ENCODE measurements at regions not wholly inside any gene's neighbourhood (a gene's known extent, or its start where the extent isn't known, plus 50 kb on each side); places are given as distances from the start of the nearest gene placed in this dataset.
"Not testable (repeated sequence)": the region's sequence is repeated elsewhere in the genome, so short reads cannot be mapped to it uniquely, and the experiment has no call there.

DNA sequence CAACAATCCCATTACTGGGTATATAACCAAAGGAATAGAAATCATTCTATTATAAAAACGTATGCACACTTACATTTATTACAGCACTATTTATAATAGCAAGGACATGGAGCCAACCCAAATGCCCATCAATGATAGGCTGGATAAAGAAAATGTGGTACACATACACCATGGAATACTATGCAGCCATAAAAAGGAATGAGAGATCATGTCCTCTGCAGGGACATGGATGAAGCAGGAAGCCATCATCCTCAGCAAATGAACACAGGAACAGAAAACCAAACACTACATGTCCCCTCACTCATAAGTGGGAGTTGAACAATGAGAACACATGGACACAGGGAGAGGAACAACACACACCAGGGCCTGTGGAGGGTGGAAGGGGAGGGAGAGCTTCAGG is 157.4 kb upstream of the C11orf58 start:
- ATAC-seq; H3K27ac ChIP-seq (ENCODE audit: low read depth, low read length); CTCF ChIA-PET; H3K36me3 ChIP-seq (ENCODE audit: control insufficient read depth in 1 of 2, insufficient read depth in 2 of 2, low read length in 2 of 2); H3K9me2 ChIP-seq (ENCODE audit: insufficient read depth); H4K20me1 ChIP-seq (ENCODE audit: insufficient read depth); BruUV-seq (replicated peaks); H3K79me2 ChIP-seq (ENCODE audit: insufficient read depth, low read length); intact Hi-C loops (cut with micrococcal nuclease); POLR2A ChIA-PET; DNase-seq (ENCODE audit: low read depth, low spot score); RAD21 ChIA-PET (ENCODE audit: low non-redundant PET in 1 of 2, low total read pairs in 2 of 2, uncharacterized antibody in 2 of 2, unreplicated experiment in 2 of 2); H3K4me1 ChIP-seq (ENCODE audit: control insufficient read depth in 1 of 2, insufficient read depth in 2 of 2, low read length in 2 of 2); H2AFZ ChIP-seq (ENCODE audit: low read depth, low read length, poor library complexity, severe bottlenecking); H3K27me3 ChIP-seq (ENCODE audit: insufficient read depth, low read length); H3K4me2 ChIP-seq (ENCODE audit: low read length); H3K9me3 ChIP-seq (ENCODE audit: control insufficient read depth in 1 of 2, insufficient read depth in 1 of 2, low read depth in 1 of 2, low read length in 2 of 2); H3K4me3 ChIP-seq (replicated peaks in 1 of 2; ENCODE audit: low read depth in 1 of 2, low read length in 2 of 2); H3K9ac ChIP-seq (ENCODE audit: low read length): not testable (repeated sequence)

DNA sequence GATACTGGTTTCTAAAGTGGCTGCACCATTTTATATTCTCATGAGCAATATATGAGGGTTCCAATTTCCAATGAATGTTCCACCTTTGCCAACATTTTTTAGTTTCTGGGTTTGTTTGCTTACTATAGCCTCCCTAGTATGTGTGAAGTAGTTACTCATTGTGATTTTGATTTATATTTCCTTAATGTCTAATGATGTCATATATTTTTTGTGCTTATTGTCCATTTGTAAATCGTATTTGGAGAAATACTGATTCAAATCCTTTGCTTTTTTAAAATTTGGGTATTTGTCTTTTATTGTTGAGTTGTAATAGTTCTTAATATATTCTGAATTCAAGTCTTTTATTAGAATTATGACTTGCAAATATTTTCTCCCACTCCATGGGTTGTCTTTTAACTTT is 161.0 kb upstream of the C11orf58 start:
- Histone ChIP-seq H3K9me2 (ENCODE audit: insufficient read depth) (no peaks in the 10 kb centered on the region), H3K9me3 (ENCODE audit: control insufficient read depth in 1 of 2, insufficient read depth in 1 of 2, low read depth in 1 of 2, low read length in 2 of 2) (no peaks in the 10 kb centered on the region), H3K4me1 (ENCODE audit: control insufficient read depth in 1 of 2, insufficient read depth in 2 of 2, low read length in 2 of 2) (no peaks in the 10 kb centered on the region), H3K4me3 (replicated peaks in 1 of 2; ENCODE audit: low read depth in 1 of 2, low read length in 2 of 2) (no peak overlapping the region), H3K27me3 (ENCODE audit: insufficient read depth, low read length) (no peaks in the 10 kb centered on the region; the same call in 1 of the 2 replicates), H3K4me2 (ENCODE audit: low read length) (no peak overlapping the region), H3K27ac (ENCODE audit: low read depth, low read length) (no peak overlapping the region), H2AFZ (ENCODE audit: low read depth, low read length, poor library complexity, severe bottlenecking) (no peak overlapping the region), H3K79me2 (ENCODE audit: insufficient read depth, low read length) (no peaks in the 10 kb centered on the region), H3K36me3 (ENCODE audit: control insufficient read depth in 1 of 2, insufficient read depth in 2 of 2, low read length in 2 of 2) (no peaks in the 10 kb centered on the region; a peak in 1 of 4 replicates), H4K20me1 (ENCODE audit: insufficient read depth) (no peaks in the 10 kb centered on the region), H3K9ac (ENCODE audit: low read length) (no peak overlapping the region)
- no TSS peak for BruUV-seq (replicated peaks)
- POLR2A ChIA-PET, result no interaction called here
- TF ChIP-seq, protein P1, sequence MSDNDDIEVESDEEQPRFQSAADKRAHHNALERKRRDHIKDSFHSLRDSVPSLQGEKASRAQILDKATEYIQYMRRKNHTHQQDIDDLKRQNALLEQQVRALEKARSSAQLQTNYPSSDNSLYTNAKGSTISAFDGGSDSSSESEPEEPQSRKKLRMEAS (IDR thresholded peaks at IDR 0.05), result no peak
- TF ChIP-seq, protein P2, sequence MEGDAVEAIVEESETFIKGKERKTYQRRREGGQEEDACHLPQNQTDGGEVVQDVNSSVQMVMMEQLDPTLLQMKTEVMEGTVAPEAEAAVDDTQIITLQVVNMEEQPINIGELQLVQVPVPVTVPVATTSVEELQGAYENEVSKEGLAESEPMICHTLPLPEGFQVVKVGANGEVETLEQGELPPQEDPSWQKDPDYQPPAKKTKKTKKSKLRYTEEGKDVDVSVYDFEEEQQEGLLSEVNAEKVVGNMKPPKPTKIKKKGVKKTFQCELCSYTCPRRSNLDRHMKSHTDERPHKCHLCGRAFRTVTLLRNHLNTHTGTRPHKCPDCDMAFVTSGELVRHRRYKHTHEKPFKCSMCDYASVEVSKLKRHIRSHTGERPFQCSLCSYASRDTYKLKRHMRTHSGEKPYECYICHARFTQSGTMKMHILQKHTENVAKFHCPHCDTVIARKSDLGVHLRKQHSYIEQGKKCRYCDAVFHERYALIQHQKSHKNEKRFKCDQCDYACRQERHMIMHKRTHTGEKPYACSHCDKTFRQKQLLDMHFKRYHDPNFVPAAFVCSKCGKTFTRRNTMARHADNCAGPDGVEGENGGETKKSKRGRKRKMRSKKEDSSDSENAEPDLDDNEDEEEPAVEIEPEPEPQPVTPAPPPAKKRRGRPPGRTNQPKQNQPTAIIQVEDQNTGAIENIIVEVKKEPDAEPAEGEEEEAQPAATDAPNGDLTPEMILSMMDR (IDR thresholded peaks at IDR 0.05 in 2 of 3, conservative IDR thresholded peaks at IDR 0.05 in 1 of 3; ENCODE audit: borderline replicate concordance in 1 of 3, insufficient read depth in 1 of 3, low read depth in 2 of 3, low read length in 2 of 3), result no peak
- TF ChIP-seq POLR2A (IDR thresholded peaks at IDR 0.05; ENCODE audit: borderline replicate concordance, extremely low read depth, insufficient read depth, insufficient read length) (no peak), FOSL1 (IDR thresholded peaks at IDR 0.05; ENCODE audit: low read depth) (no peak), EZH2 (IDR thresholded peaks at IDR 0.05) (no peak), CEBPB (IDR thresholded peaks at IDR 0.05; ENCODE audit: low read depth) (no peak), EGR1 (IDR thresholded peaks at IDR 0.05; ENCODE audit: low read depth) (no peak), POLR2AphosphoS5 (IDR thresholded peaks at IDR 0.05; ENCODE audit: low read depth, low read length) (no peak), CBX3 (IDR thresholded peaks at IDR 0.05; ENCODE audit: low read depth) (no peak), TCF7L2 (IDR thresholded peaks at IDR 0.05; ENCODE audit: borderline replicate concordance, extremely low read depth, insufficient read depth, insufficient read length) (no peak), SIN3A (IDR thresholded peaks at IDR 0.05; ENCODE audit: low read depth) (no peak), RAD21 (IDR thresholded peaks at IDR 0.05; ENCODE audit: low read depth) (no peak), YY1 (IDR thresholded peaks at IDR 0.05; ENCODE audit: extremely low read depth, insufficient replicate concordance, low read depth, low read length) (no peak)
- TF ChIP-seq, protein P3, sequence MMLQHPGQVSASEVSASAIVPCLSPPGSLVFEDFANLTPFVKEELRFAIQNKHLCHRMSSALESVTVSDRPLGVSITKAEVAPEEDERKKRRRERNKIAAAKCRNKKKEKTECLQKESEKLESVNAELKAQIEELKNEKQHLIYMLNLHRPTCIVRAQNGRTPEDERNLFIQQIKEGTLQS (IDR thresholded peaks at IDR 0.05), result no peak
- TF ChIP-seq, protein P4, sequence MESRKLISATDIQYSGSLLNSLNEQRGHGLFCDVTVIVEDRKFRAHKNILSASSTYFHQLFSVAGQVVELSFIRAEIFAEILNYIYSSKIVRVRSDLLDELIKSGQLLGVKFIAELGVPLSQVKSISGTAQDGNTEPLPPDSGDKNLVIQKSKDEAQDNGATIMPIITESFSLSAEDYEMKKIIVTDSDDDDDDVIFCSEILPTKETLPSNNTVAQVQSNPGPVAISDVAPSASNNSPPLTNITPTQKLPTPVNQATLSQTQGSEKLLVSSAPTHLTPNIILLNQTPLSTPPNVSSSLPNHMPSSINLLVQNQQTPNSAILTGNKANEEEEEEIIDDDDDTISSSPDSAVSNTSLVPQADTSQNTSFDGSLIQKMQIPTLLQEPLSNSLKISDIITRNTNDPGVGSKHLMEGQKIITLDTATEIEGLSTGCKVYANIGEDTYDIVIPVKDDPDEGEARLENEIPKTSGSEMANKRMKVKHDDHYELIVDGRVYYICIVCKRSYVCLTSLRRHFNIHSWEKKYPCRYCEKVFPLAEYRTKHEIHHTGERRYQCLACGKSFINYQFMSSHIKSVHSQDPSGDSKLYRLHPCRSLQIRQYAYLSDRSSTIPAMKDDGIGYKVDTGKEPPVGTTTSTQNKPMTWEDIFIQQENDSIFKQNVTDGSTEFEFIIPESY (IDR thresholded peaks at IDR 0.05; ENCODE audit: extremely low read depth, insufficient replicate concordance, low read length), result no peak
- intact Hi-C loops (cut with micrococcal nuclease), result no loop called here
- ATAC-seq, result no peak
- RAD21 ChIA-PET (ENCODE audit: low non-redundant PET in 1 of 2, low total read pairs in 2 of 2, uncharacterized antibody in 2 of 2, unreplicated experiment in 2 of 2), result no interaction called here
- CTCF ChIA-PET, result no interaction called here
- DNase-seq (ENCODE audit: low read depth, low spot score), result no peak

Data from HCT116 (cell line).